LHCN-M2 (cell line): ENCODE measurements at regions not wholly inside any gene's neighbourhood (a gene's known extent, or its start where the extent isn't known, plus 50 kb on each side); places are given as distances from the start of the nearest gene placed in this dataset.

ENCODE experiments used
- DNase-seq: peaks from one replicate; pipeline ENCODE4 v3.0.0-alpha.2; 2012; ENCODE audit warnings: low read depth

DNA sequence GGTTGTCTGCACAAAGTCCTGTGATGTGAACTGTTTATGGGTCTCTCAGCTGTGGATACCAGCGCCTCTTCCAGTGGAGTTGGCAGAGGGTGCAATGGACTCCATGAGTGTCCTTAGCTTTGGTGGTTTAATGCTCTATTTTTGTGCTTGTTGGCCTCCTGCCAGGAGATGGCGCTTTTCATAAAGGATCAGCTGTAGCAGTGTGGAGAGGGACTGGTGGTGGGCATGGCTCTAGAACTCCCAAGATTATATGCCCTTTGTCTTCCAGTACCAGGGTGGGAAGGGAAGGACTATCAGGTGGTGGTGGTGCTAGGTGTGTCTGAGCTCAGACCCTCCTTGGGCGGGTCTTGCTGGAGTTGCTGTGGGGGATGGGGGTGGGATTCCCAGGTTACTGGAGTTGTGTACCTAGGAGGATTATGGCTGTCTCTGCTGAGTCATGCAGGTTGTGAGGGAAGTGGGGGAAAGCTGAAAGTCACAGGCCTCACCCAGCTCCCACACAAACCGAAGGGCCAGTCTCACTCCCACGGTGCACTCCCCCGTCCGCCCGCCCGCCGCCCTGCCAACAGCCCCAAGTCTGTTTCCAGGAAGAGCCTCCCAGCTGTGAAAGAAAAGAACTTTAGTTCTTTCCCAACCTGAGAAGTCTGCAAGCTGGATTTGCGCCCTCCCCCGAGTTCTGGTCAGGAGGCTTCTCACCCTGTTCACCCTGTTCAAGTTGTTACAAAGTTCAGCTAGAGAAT is 108.1 kb downstream of the MARCO start:
- peak; percentile 15 for DNase-seq
